ENCODE measurements at regions not wholly inside any gene's neighbourhood (a gene's known extent, or its start where the extent isn't known, plus 50 kb on each side); places are given as distances from the start of the nearest gene placed in this dataset.
"Not testable (repeated sequence)": the region's sequence is repeated elsewhere in the genome, so short reads cannot be mapped to it uniquely, and the experiment has no call there.

- in situ Hi-C loops (cut with MboI; ENCODE audit: low sequenced_read_pairs), result no loop called here
- Histone ChIP-seq H3K27me3 (ENCODE audit: low read depth) (no peaks in the 10 kb centered on the region), H3K4me1 (no peaks in the 10 kb centered on the region), H3K4me3 (no peak overlapping the region), H3K36me3 (replicated peaks) (no peaks in the 10 kb centered on the region), H3K9me3 (no peaks in the 10 kb centered on the region)
- DNase-seq (ENCODE audit: low spot score in 2 of 2), result no peak
These were observed 263.0 kb upstream of the ZFP42 start for GRCh38 chr4:187732524-187732923.

GRCh38 chr4:187739771-187740170 lies 255.8 kb upstream of the ZFP42 start:
- no peak overlapping the region for H3K4me3 ChIP-seq
- DNase-seq (ENCODE audit: low spot score in 2 of 2), result no peak
- no peaks in the 10 kb centered on the region for H3K36me3 ChIP-seq (replicated peaks)
- H3K4me1 ChIP-seq, result no peaks in the 10 kb centered on the region
- H3K9me3 ChIP-seq, result no peaks in the 10 kb centered on the region
- no peaks in the 10 kb centered on the region for H3K27me3 ChIP-seq (ENCODE audit: low read depth)
- in situ Hi-C loops (cut with MboI; ENCODE audit: low sequenced_read_pairs), result no loop called here

DNA sequence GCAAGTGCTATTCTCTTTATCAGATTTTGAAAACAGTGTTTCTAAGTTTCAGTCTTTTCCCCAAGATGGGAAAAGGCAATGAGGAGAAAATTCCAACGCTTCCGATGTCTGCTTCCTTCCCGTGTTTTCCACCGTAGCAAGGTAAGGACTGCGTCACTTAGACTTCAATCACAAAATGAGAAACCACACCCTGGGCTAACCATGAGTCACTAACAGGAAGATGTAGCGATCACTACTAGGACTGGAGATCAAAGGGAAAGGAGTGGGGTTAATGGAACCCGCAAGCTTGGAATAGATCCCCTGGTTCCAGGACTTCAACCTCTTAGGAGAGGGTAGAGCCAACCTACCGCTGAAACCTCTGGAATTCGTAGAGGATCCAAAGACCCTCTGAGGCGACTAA lies 250.7 kb upstream of the ZFP42 start:
- Histone ChIP-seq H3K9me3 (no peaks in the 10 kb centered on the region), H3K36me3 (replicated peaks) (no peaks in the 10 kb centered on the region), H3K27me3 (ENCODE audit: low read depth) (no peaks in the 10 kb centered on the region), H3K4me1 (no peaks in the 10 kb centered on the region), H3K4me3 (no peak overlapping the region)
- in situ Hi-C loops (cut with MboI; ENCODE audit: low sequenced_read_pairs), result no loop called here
- DNase-seq (ENCODE audit: low spot score in 2 of 2), result no peak

DNA sequence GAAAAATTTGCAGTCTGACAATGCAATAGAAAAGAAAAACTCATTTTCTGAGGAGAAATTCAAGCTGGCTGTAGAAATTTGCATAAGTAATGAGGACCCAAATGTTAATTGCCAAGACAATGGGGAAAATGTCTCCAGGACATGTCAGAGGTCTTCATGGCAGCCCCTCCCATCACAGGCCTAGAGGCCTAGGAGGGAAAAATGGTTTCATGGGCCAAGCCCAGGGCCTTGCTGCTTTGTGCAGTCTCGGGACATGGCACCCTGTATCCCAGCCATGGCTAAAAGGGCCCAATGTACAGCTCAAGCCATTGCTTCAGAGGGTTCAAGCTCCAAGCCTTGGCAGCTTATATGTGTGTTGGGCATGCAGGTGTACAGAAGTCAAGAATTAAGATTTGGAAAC lies 244.9 kb upstream of the ZFP42 start:
- in situ Hi-C loops (cut with MboI; ENCODE audit: low sequenced_read_pairs); DNase-seq (ENCODE audit: low spot score in 2 of 2); H3K4me3 ChIP-seq; H3K4me1 ChIP-seq; H3K9me3 ChIP-seq; H3K27me3 ChIP-seq (ENCODE audit: low read depth); H3K36me3 ChIP-seq (replicated peaks): not testable (repeated sequence)

GRCh38 chr4:187767158-187767557 lies 228.4 kb upstream of the ZFP42 start:
- Histone ChIP-seq H3K27me3 (ENCODE audit: low read depth) (no peaks in the 10 kb centered on the region), H3K4me1 (no peaks in the 10 kb centered on the region), H3K9me3 (no peaks in the 10 kb centered on the region), H3K36me3 (replicated peaks) (no peaks in the 10 kb centered on the region), H3K4me3 (no peak overlapping the region)
- in situ Hi-C loops (cut with MboI; ENCODE audit: low sequenced_read_pairs), result no loop called here
- no peak for DNase-seq (ENCODE audit: low spot score in 2 of 2)

GRCh38 chr4:187767687-187768086 lies 227.9 kb upstream of the ZFP42 start:
- Histone ChIP-seq H3K4me3 (no peak overlapping the region), H3K4me1 (no peaks in the 10 kb centered on the region), H3K9me3 (no peaks in the 10 kb centered on the region), H3K27me3 (ENCODE audit: low read depth) (no peaks in the 10 kb centered on the region), H3K36me3 (replicated peaks) (no peaks in the 10 kb centered on the region)
- in situ Hi-C loops (cut with MboI; ENCODE audit: low sequenced_read_pairs), result no loop called here
- no peak for DNase-seq (ENCODE audit: low spot score in 2 of 2)

DNA sequence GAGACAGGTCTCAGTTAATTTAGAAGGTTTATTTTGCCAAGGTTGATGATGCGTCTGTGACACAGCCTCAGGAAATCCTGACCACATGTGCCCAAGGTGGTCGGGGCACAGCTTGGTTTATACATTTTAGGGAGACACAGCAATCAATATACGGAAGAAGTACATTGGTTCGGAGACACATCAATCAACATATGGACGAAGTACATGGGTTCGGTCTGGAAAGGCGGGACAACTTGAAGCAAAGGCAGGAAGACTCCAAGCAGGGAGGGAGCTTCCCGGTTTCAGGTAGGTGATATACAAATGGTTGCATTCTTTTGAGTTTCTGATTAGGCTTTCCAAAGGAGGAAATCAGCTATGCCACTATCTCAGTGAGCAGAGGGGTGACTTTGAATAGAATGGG lies 225.2 kb upstream of the ZFP42 start:
- in situ Hi-C loops (cut with MboI; ENCODE audit: low sequenced_read_pairs), result no loop called here
- Histone ChIP-seq H3K4me3 (no peak overlapping the region), H3K36me3 (replicated peaks) (no peaks in the 10 kb centered on the region), H3K4me1 (no peaks in the 10 kb centered on the region), H3K9me3 (no peaks in the 10 kb centered on the region), H3K27me3 (ENCODE audit: low read depth) (no peaks in the 10 kb centered on the region)
- no peak for DNase-seq (ENCODE audit: low spot score in 2 of 2)

GRCh38 chr4:187777954-187778353 lies 217.6 kb upstream of the ZFP42 start:
- DNase-seq (ENCODE audit: low spot score in 2 of 2), result no peak
- no peaks in the 10 kb centered on the region for H3K27me3 ChIP-seq (ENCODE audit: low read depth)
- H3K36me3 ChIP-seq (replicated peaks), result no peaks in the 10 kb centered on the region
- H3K9me3 ChIP-seq, result no peaks in the 10 kb centered on the region
- no peak overlapping the region for H3K4me3 ChIP-seq
- in situ Hi-C loops (cut with MboI; ENCODE audit: low sequenced_read_pairs), result no loop called here
- no peaks in the 10 kb centered on the region for H3K4me1 ChIP-seq

GRCh38 chr4:187780070-187780469 lies 215.5 kb upstream of the ZFP42 start:
- no peaks in the 10 kb centered on the region for H3K36me3 ChIP-seq (replicated peaks)
- no peaks in the 10 kb centered on the region for H3K4me1 ChIP-seq
- no peak for DNase-seq (ENCODE audit: low spot score in 2 of 2)
- no peaks in the 10 kb centered on the region for H3K27me3 ChIP-seq (ENCODE audit: low read depth)
- no peaks in the 10 kb centered on the region for H3K9me3 ChIP-seq
- H3K4me3 ChIP-seq, result no peak overlapping the region
- in situ Hi-C loops (cut with MboI; ENCODE audit: low sequenced_read_pairs), result no loop called here

GRCh38 chr4:187782286-187782824 lies 213.2 kb upstream of the ZFP42 start:
- H3K27me3 ChIP-seq (ENCODE audit: low read depth), result no peaks in the 10 kb centered on the region
- H3K4me3 ChIP-seq, result no peak overlapping the region
- no peaks in the 10 kb centered on the region for H3K4me1 ChIP-seq
- H3K9me3 ChIP-seq, result no peaks in the 10 kb centered on the region
- H3K36me3 ChIP-seq (replicated peaks), result no peaks in the 10 kb centered on the region
- DNase-seq (ENCODE audit: low spot score in 2 of 2), result no peak
- in situ Hi-C loops (cut with MboI; ENCODE audit: low sequenced_read_pairs), result no loop called here

GRCh38 chr4:187786190-187786589 lies 209.4 kb upstream of the ZFP42 start:
- H3K9me3 ChIP-seq, result no peaks in the 10 kb centered on the region
- no peak overlapping the region for H3K4me3 ChIP-seq
- no peaks in the 10 kb centered on the region for H3K36me3 ChIP-seq (replicated peaks)
- in situ Hi-C loops (cut with MboI; ENCODE audit: low sequenced_read_pairs), result no loop called here
- no peaks in the 10 kb centered on the region for H3K27me3 ChIP-seq (ENCODE audit: low read depth)
- H3K4me1 ChIP-seq, result no peaks in the 10 kb centered on the region
- DNase-seq (ENCODE audit: low spot score in 2 of 2), result no peak

- Histone ChIP-seq H3K9me3 (no peaks in the 10 kb centered on the region), H3K4me3 (no peak overlapping the region), H3K36me3 (replicated peaks) (no peaks in the 10 kb centered on the region), H3K4me1 (no peaks in the 10 kb centered on the region), H3K27me3 (ENCODE audit: low read depth) (no peaks in the 10 kb centered on the region)
- no peak for DNase-seq (ENCODE audit: low spot score in 2 of 2)
- in situ Hi-C loops (cut with MboI; ENCODE audit: low sequenced_read_pairs), result no loop called here
These were observed 206.5 kb upstream of the ZFP42 start for GRCh38 chr4:187789078-187789477.

GRCh38 chr4:187795737-187796136 lies 199.8 kb upstream of the ZFP42 start:
- Histone ChIP-seq H3K36me3 (replicated peaks) (no peaks in the 10 kb centered on the region), H3K9me3 (no peaks in the 10 kb centered on the region), H3K4me1 (no peaks in the 10 kb centered on the region), H3K4me3 (no peak overlapping the region), H3K27me3 (ENCODE audit: low read depth) (no peaks in the 10 kb centered on the region)
- no peak for DNase-seq (ENCODE audit: low spot score in 2 of 2)
- in situ Hi-C loops (cut with MboI; ENCODE audit: low sequenced_read_pairs), result no loop called here

- Histone ChIP-seq H3K36me3 (replicated peaks) (no peaks in the 10 kb centered on the region), H3K4me3 (no peak overlapping the region), H3K27me3 (ENCODE audit: low read depth) (no peaks in the 10 kb centered on the region), H3K9me3 (no peaks in the 10 kb centered on the region), H3K4me1 (no peaks in the 10 kb centered on the region)
- no peak for DNase-seq (ENCODE audit: low spot score in 2 of 2)
- in situ Hi-C loops (cut with MboI; ENCODE audit: low sequenced_read_pairs), result no loop called here
These were observed 197.2 kb upstream of the ZFP42 start for GRCh38 chr4:187798385-187798784.

DNA sequence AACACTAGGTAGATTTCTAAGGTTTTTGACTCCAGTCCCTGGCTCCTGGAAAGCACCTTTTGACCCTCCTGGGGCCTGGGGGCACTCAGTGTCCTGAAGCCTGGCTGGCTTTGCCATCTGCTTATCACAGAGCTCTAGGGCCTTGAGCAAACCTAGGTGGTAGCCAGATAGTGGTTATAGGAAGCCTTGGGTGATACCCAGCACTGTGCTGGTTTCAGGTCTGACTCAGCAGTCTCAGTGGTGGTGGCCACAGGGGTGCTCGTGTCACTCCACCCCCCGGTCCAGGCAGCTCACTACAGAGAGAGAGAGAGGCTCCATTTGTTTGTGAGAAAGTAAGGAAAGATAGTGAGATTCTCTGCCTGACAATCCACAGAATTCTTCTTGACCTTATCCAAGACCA lies 195.8 kb upstream of the ZFP42 start:
- no peaks in the 10 kb centered on the region for H3K9me3 ChIP-seq
- no peak for DNase-seq (ENCODE audit: low spot score in 2 of 2)
- in situ Hi-C loops (cut with MboI; ENCODE audit: low sequenced_read_pairs), result no loop called here
- no peaks in the 10 kb centered on the region for H3K27me3 ChIP-seq (ENCODE audit: low read depth)
- H3K36me3 ChIP-seq (replicated peaks), result no peaks in the 10 kb centered on the region
- no peaks in the 10 kb centered on the region for H3K4me1 ChIP-seq
- H3K4me3 ChIP-seq, result no peak overlapping the region
